ENCODE measurements at regions not wholly inside any gene's neighbourhood (a gene's known extent, or its start where the extent isn't known, plus 50 kb on each side); places are given as distances from the start of the nearest gene placed in this dataset.

- no peaks in the 10 kb centered on the region for H3K9me3 ChIP-seq (replicated peaks)
- no peak for DNase-seq
- H3K27ac ChIP-seq (replicated peaks): no peak overlapping the region
- H3K4me3 ChIP-seq: no peak overlapping the region
- no peaks in the 10 kb centered on the region for H3K4me1 ChIP-seq
- intact Hi-C loops (cut with micrococcal nuclease): no loop called here
- TF ChIP-seq, protein P1, sequence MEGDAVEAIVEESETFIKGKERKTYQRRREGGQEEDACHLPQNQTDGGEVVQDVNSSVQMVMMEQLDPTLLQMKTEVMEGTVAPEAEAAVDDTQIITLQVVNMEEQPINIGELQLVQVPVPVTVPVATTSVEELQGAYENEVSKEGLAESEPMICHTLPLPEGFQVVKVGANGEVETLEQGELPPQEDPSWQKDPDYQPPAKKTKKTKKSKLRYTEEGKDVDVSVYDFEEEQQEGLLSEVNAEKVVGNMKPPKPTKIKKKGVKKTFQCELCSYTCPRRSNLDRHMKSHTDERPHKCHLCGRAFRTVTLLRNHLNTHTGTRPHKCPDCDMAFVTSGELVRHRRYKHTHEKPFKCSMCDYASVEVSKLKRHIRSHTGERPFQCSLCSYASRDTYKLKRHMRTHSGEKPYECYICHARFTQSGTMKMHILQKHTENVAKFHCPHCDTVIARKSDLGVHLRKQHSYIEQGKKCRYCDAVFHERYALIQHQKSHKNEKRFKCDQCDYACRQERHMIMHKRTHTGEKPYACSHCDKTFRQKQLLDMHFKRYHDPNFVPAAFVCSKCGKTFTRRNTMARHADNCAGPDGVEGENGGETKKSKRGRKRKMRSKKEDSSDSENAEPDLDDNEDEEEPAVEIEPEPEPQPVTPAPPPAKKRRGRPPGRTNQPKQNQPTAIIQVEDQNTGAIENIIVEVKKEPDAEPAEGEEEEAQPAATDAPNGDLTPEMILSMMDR (IDR thresholded peaks at IDR 0.05; ENCODE audit: borderline replicate concordance): no peak
- H3K36me3 ChIP-seq: no peaks in the 10 kb centered on the region
- peaks cover 7% of the 10 kb centered on the region for H3K27me3 ChIP-seq (ENCODE audit: low read depth)
Observed at GRCh38 chr13:108115738-108116137, 99.6 kb downstream of the LIG4 start.

- Histone ChIP-seq H3K27ac (replicated peaks) (no peak overlapping the region), H3K36me3 (no peaks in the 10 kb centered on the region), H3K4me3 (no peak overlapping the region), H3K27me3 (ENCODE audit: low read depth) (peaks cover 5% of the 10 kb centered on the region), H3K9me3 (replicated peaks) (no peaks in the 10 kb centered on the region), H3K4me1 (no peaks in the 10 kb centered on the region)
- TF ChIP-seq, protein P1 (IDR thresholded peaks at IDR 0.05; ENCODE audit: borderline replicate concordance): no peak
- no peak for DNase-seq
- intact Hi-C loops (cut with micrococcal nuclease): no loop called here
Observed at GRCh38 chr13:108113407-108113806, 101.9 kb downstream of the LIG4 start.

- H3K9me3 ChIP-seq (replicated peaks): peaks cover 7% of the 10 kb centered on the region
- intact Hi-C loops (cut with micrococcal nuclease): no loop called here
- H3K36me3 ChIP-seq: no peaks in the 10 kb centered on the region
- no peak for DNase-seq
- no peak overlapping the region for H3K4me3 ChIP-seq
- TF ChIP-seq, protein P1 (IDR thresholded peaks at IDR 0.05; ENCODE audit: borderline replicate concordance): no peak
- no peak overlapping the region for H3K27ac ChIP-seq (replicated peaks)
- no peaks in the 10 kb centered on the region for H3K4me1 ChIP-seq
- peaks cover 9% of the 10 kb centered on the region for H3K27me3 ChIP-seq (ENCODE audit: low read depth)
Observed at GRCh38 chr13:108104736-108105135, 110.6 kb downstream of the LIG4 start.

DNA sequence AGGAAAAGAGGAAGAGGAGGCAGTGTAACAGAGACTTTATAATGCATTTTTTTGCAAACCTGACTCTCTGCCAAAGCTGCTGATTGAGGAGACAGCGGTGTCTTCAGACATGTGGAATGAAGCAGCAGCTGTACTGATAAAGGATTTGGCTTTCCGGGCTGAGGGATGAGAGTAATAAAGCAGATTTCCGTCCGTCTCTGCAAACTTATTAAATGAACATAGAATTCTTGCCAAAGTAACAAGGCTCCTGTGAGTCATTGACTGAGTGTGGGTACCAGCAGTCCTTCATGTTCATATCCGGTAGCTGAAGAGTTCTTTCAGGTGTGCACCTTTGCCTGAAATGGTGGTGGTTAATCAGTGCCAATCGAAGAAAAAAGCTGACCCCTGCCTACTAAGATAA lies 112.6 kb downstream of the LIG4 start:
- TF ChIP-seq, protein P1 (IDR thresholded peaks at IDR 0.05; ENCODE audit: borderline replicate concordance): no peak
- Histone ChIP-seq H3K4me1 (no peaks in the 10 kb centered on the region), H3K27me3 (ENCODE audit: low read depth) (peaks cover 4% of the 10 kb centered on the region), H3K36me3 (no peaks in the 10 kb centered on the region), H3K27ac (replicated peaks) (no peak overlapping the region), H3K9me3 (replicated peaks) (peaks cover 7% of the 10 kb centered on the region), H3K4me3 (no peak overlapping the region)
- no peak for DNase-seq
- intact Hi-C loops (cut with micrococcal nuclease): no loop called here

DNA sequence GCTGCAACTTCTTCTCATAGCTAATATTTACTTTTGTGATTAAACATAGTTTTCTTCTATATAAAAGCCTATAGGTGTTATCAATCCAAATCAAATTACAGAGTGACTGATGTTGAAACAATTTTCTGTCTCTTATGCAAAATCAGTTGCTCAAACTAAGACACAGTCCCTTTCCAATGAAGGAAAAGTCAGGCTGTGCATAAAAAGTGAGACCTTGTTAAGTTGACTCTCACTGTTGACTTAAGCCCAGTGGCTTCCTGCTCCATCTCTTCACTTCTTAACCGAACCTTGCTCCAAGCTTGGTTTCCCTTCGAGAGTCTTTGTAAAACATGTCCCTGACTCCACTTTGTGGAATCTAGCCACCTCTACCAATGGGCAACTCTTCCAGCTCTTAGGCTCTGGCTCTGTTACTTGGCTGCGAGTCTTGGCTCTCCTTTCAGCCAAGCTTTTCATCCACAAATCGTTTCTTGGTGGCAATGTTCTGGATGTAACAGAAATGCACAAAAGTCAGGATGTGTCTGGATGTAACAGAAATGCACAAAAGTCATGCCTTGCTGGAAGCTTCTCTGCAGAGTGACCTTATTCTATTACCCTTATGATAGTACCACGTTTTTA lies 118.9 kb downstream of the LIG4 start:
- Histone ChIP-seq H3K9me3 (replicated peaks) (no peaks in the 10 kb centered on the region), H3K27ac (replicated peaks) (no peak overlapping the region), H3K4me1 (no peaks in the 10 kb centered on the region), H3K27me3 (ENCODE audit: low read depth) (no peaks in the 10 kb centered on the region), H3K4me3 (no peak overlapping the region), H3K36me3 (no peaks in the 10 kb centered on the region)
- TF ChIP-seq, protein P1 (IDR thresholded peaks at IDR 0.05; ENCODE audit: borderline replicate concordance): no peak
- DNase-seq: no peak
- intact Hi-C loops (cut with micrococcal nuclease): no loop called here

Data from left ventricle myocardium inferior (tissue), 1 donor.